H9 (cell line): ENCODE measurements at regions not wholly inside any gene's neighbourhood (a gene's known extent, or its start where the extent isn't known, plus 50 kb on each side); places are given as distances from the start of the nearest gene placed in this dataset.

Experiments used
- DNase-seq: peaks from one replicate; pipeline ENCODE4 v3.0.0-alpha.2; 2017
- H2AFZ ChIP-seq: one replicate; pipeline ENCODE4 v1.6.1; 2013; ENCODE audit warnings: mild to moderate bottlenecking, low read length, control low read depth, moderate library complexity
- H2AK5ac ChIP-seq: 2 replicates; pipeline ENCODE4 v1.6.1; 2013; ENCODE audit warnings: low read length, control low read depth, mixed read lengths; ENCODE audit not compliant: insufficient read length
- H2BK120ac ChIP-seq: one replicate; pipeline ENCODE4 v1.6.1; 2013; ENCODE audit warnings: low read depth, mild to moderate bottlenecking, low read length, control low read depth, inconsistent platforms; ENCODE audit not compliant: poor library complexity, severe bottlenecking
- H2BK12ac ChIP-seq: 2 replicates; pipeline ENCODE4 v1.6.1; 2013; ENCODE audit warnings: low read length, control low read depth, mixed read lengths, low read depth; ENCODE audit not compliant: insufficient read length
- H2BK15ac ChIP-seq: 2 replicates; pipeline ENCODE4 v1.6.1; 2013; ENCODE audit warnings: low read depth, low read length, control low read depth
- H2BK20ac ChIP-seq: one replicate; pipeline ENCODE4 v1.6.1; 2013; ENCODE audit warnings: low read depth, mild to moderate bottlenecking, low read length, control low read depth, inconsistent platforms; ENCODE audit not compliant: poor library complexity, severe bottlenecking
- H2BK5ac ChIP-seq: 2 replicates; pipeline ENCODE4 v1.6.1; 2013; ENCODE audit warnings: low read length, control low read depth, mixed read lengths; ENCODE audit not compliant: insufficient read length
- H3K14ac ChIP-seq: 2 replicates; pipeline ENCODE4 v1.6.1; 2013; ENCODE audit warnings: low read length, control low read depth; ENCODE audit not compliant: insufficient read depth
- H3K18ac ChIP-seq: 2 replicates; pipeline ENCODE4 v1.6.1; 2013; ENCODE audit warnings: low read depth, mild to moderate bottlenecking, mixed read lengths, low read length, control low read depth; ENCODE audit not compliant: insufficient read length
- H3K23ac ChIP-seq: 2 replicates; pipeline ENCODE4 v1.6.1; 2013; ENCODE audit warnings: low read length, control low read depth, mixed read lengths, low read depth; ENCODE audit not compliant: insufficient read length
- H3K23me2 ChIP-seq: 2 replicates; pipeline ENCODE4 v1.6.1; 2013; ENCODE audit warnings: low read depth, mild to moderate bottlenecking, mixed read lengths, low read length, control low read depth; ENCODE audit not compliant: insufficient read length, poor library complexity, severe bottlenecking
- H3K27ac ChIP-seq: 2 replicates; pipeline ENCODE4 v1.5.1; 2013; ENCODE audit warnings: low read length, control low read depth, mixed read lengths, low read depth; ENCODE audit not compliant: insufficient read length
- H3K27me3 ChIP-seq: 2 replicates; pipeline ENCODE4 v1.6.1; 2013; ENCODE audit warnings: low read length, control low read depth, inconsistent platforms; ENCODE audit not compliant: insufficient read depth
- H3K4ac ChIP-seq: 2 replicates; pipeline ENCODE4 v1.6.1; 2013; ENCODE audit warnings: low read depth, mild to moderate bottlenecking, control low read depth, inconsistent platforms, low read length, moderate library complexity
- H3K4me1 ChIP-seq: 2 replicates; pipeline ENCODE4 v1.6.1; 2013; ENCODE audit warnings: low read length, control low read depth, inconsistent platforms; ENCODE audit not compliant: insufficient read depth
- H3K4me2 ChIP-seq: 2 replicates; pipeline ENCODE4 v1.6.1; 2013; ENCODE audit warnings: low read length, control low read depth, mixed read lengths; ENCODE audit not compliant: insufficient read length, insufficient read depth
- H3K56ac ChIP-seq: 2 replicates; pipeline ENCODE4 v1.6.1; 2013; ENCODE audit warnings: low read depth, mild to moderate bottlenecking, mixed read lengths, low read length, control low read depth; ENCODE audit not compliant: insufficient read length
- H3K79me1 ChIP-seq: 2 replicates; pipeline ENCODE4 v1.6.1; 2013; ENCODE audit warnings: low read depth, mild to moderate bottlenecking, moderate library complexity, low read length, control low read depth, inconsistent platforms; ENCODE audit not compliant: insufficient read depth, poor library complexity, severe bottlenecking
- H3K79me2 ChIP-seq: 2 replicates; pipeline ENCODE4 v1.6.1; 2013; ENCODE audit warnings: low read length, control low read depth, inconsistent platforms; ENCODE audit not compliant: insufficient read depth
- H3K9ac ChIP-seq: 2 replicates; pipeline ENCODE4 v1.6.1; 2013; ENCODE audit warnings: low read length, control low read depth, mixed read lengths; ENCODE audit not compliant: insufficient read length; ENCODE audit errors: extremely low read depth
- H3K9me3 ChIP-seq: one replicate; pipeline ENCODE4 v1.6.1; 2013; ENCODE audit warnings: low read depth, low read length, inconsistent platforms; ENCODE audit not compliant: control insufficient read depth
- H3T11ph ChIP-seq: one replicate; pipeline ENCODE4 v1.6.1; 2013; ENCODE audit warnings: mild to moderate bottlenecking, low read length, control low read depth, inconsistent platforms
- H4K20me1 ChIP-seq: one replicate; pipeline ENCODE4 v1.6.1; 2013; ENCODE audit not compliant: control insufficient read depth, insufficient read length, insufficient read depth
- H4K5ac ChIP-seq: 2 replicates; pipeline ENCODE4 v1.6.1; 2013; ENCODE audit warnings: low read depth, mild to moderate bottlenecking, mixed read lengths, low read length, control low read depth; ENCODE audit not compliant: insufficient read length
- H4K8ac ChIP-seq: replicated peaks from 2 replicates; pipeline ENCODE4 v1.6.1; 2013; ENCODE audit warnings: low read length, control low read depth, mixed read lengths, low read depth; ENCODE audit not compliant: insufficient read length
- H4K91ac ChIP-seq: 2 replicates; pipeline ENCODE4 v1.6.1; 2013; ENCODE audit warnings: low read depth, mild to moderate bottlenecking, moderate library complexity, mixed read lengths, low read length, control low read depth; ENCODE audit not compliant: insufficient read length
- H3K27ac Mint-ChIP-seq, 3 experiments: 2 replicates in 2 of 3; 3 replicates in 1 of 3; pipeline ENCODE4 v1.8.0; 2020 to 2021; ENCODE audit warnings: mixed read lengths in 3 of 3, mild to moderate bottlenecking in 1 of 3, moderate library complexity in 1 of 3
- H3K27me3 Mint-ChIP-seq: 2 replicates; pipeline ENCODE4 v1.8.0; 2021; ENCODE audit warnings: low read depth, mild to moderate bottlenecking, moderate library complexity, mixed read lengths
- H3K36me3 Mint-ChIP-seq, 3 experiments: 2 replicates in 2 of 3; 3 replicates in 1 of 3; pipeline ENCODE4 v1.8.0; 2020 to 2021; ENCODE audit warnings: low read depth in 3 of 3, mixed read lengths in 3 of 3; ENCODE audit not compliant: insufficient read depth in 1 of 3
- H3K4me1 Mint-ChIP-seq, 2 experiments: 2 replicates each; pipeline ENCODE4 v1.8.0; 2020; ENCODE audit warnings: mixed read lengths in 2 of 2
- H3K4me3 Mint-ChIP-seq, 2 experiments: 2 replicates in 1 of 2; 3 replicates in 1 of 2; pipeline ENCODE4 v1.8.0; 2020 to 2021; ENCODE audit warnings: mild to moderate bottlenecking in 2 of 2, mixed read lengths in 2 of 2, moderate library complexity in 1 of 2
- H3K9me3 Mint-ChIP-seq, 2 experiments: 2 replicates in 1 of 2; 3 replicates in 1 of 2; pipeline ENCODE4 v1.8.0; 2020; ENCODE audit warnings: mild to moderate bottlenecking in 2 of 2, mixed read lengths in 2 of 2, moderate library complexity in 1 of 2
- CTCF ChIP-seq: fragments of 200-600 bp; sonication (generic); conservative IDR thresholded peaks from 3 replicates; pipeline ENCODE4 v1.8.0; 2021; ENCODE audit warnings: antibody characterized with exemption, mild to moderate bottlenecking
- WGBS: extraction: QIAGEN DNeasy Blood & Tissue Kit; methylation state at CpG from one replicate; pipeline ENCODE4 v1.1.7; 2013; ENCODE audit warnings: missing lambda C conversion rate, low lambda C conversion rate, mixed read lengths; ENCODE audit not compliant: insufficient read length; ENCODE audit errors: extremely low coverage; 5-methylcytosine and 5-hydroxymethylcytosine counted together

GRCh38 chr6:167737205-167737830, 89.4 kb upstream of the AFDN start:
- DNase-seq, result no peak

More at GRCh38 chr6:167737205-167737830, 89.4 kb upstream of the AFDN start:
- no peak overlapping the region for H3K4me3 Mint-ChIP-seq
- Histone ChIP-seq H2AFZ (no peak overlapping the region), H2AK5ac (no peak overlapping the region), H3K23me2 (no peaks in the 10 kb centered on the region), H3K9me3 (no peaks in the 10 kb centered on the region), H2BK12ac (no peak overlapping the region), H3K4me1 (no peaks in the 10 kb centered on the region), H3K18ac (no peak overlapping the region), H2BK120ac (no peak overlapping the region), H3K56ac (no peak overlapping the region), H3K4ac (no peak overlapping the region), H3T11ph (no peak overlapping the region), H2BK20ac (no peak overlapping the region), H3K23ac (no peak overlapping the region), H3K27me3 (no peaks in the 10 kb centered on the region), H4K20me1 (no peaks in the 10 kb centered on the region), H4K91ac (no peak overlapping the region), H3K79me2 (no peaks in the 10 kb centered on the region), H4K8ac (no peak overlapping the region), H3K14ac (no peak overlapping the region; the same call in 1 of the 2 replicates), H2BK15ac (no peak overlapping the region), H2BK5ac (no peak overlapping the region), H4K5ac (no peak overlapping the region), H3K9ac (no peak overlapping the region), H3K27ac (no peak overlapping the region), H3K79me1 (no peaks in the 10 kb centered on the region), H3K4me2 (no peak overlapping the region)
- WGBS, result no CpG with 5 or more reads among the region's 23 CpGs
- H3K36me3 Mint-ChIP-seq, result 0 out of 7 replicates have a peak, but pooled peaks cover 0 to 5% (median 0%) of the 10 kb centered on the region in 3 experiments
- H3K27ac Mint-ChIP-seq, result no peak overlapping the region; a peak in 1 of 7 replicates
- H3K9me3 Mint-ChIP-seq, result peaks cover 2 to 9% of the 10 kb centered on the region in 2 experiments; a peak in 3 of 5 replicates
- H3K27me3 Mint-ChIP-seq, result peaks cover 3% of the 10 kb centered on the region
- TF ChIP-seq CTCF, result no peak
- peaks cover 0 to 6% of the 10 kb centered on the region in 2 experiments; a peak in 2 of 4 replicates for H3K4me1 Mint-ChIP-seq
